Fibroblast of lung (primary cell): ENCODE measurements at regions not wholly inside any gene's neighbourhood (a gene's known extent, or its start where the extent isn't known, plus 50 kb on each side); places are given as distances from the start of the nearest gene placed in this dataset.

Source experiments
- DNase-seq, 2 donors: peaks; one replicate each; pipeline versions ENCODE4 v3.0.0 to v3.0.0-alpha.2; 2010; ENCODE audit warnings: low read depth in 2 of 2
- H2AFZ ChIP-seq: 2 replicates; pipeline ENCODE4 v1.5.1; 2012; ENCODE audit warnings: low read length, control low read depth, inconsistent platforms
- H3K27ac ChIP-seq: 2 replicates; pipeline ENCODE4 v1.5.1; 2011; ENCODE audit warnings: low read length, control low read depth; ENCODE audit not compliant: insufficient read depth
- H3K27me3 ChIP-seq: 2 replicates; pipeline ENCODE4 v1.5.1; 2011; ENCODE audit warnings: mild to moderate bottlenecking, low read length; ENCODE audit not compliant: control insufficient read depth, insufficient read depth
- H3K36me3 ChIP-seq: 2 replicates; pipeline ENCODE4 v1.5.1; 2011; ENCODE audit warnings: low read length; ENCODE audit not compliant: control insufficient read depth, insufficient read depth
- H3K4me1 ChIP-seq: 2 replicates; pipeline ENCODE4 v1.5.1; 2011; ENCODE audit warnings: low read length; ENCODE audit not compliant: control insufficient read depth, insufficient read depth; ENCODE audit errors: extremely low read depth
- H3K4me2 ChIP-seq: 2 replicates; pipeline ENCODE4 v1.5.1; 2011; ENCODE audit warnings: low read length, control low read depth; ENCODE audit not compliant: insufficient read depth; ENCODE audit errors: extremely low read depth
- H3K4me3 ChIP-seq, 4 experiments: fragments of 200-600 bp in 1 of 4; sonication (generic) in 1 of 4; replicated peaks in 1 of 4; 2 replicates each; pipeline ENCODE4 v1.5.1; 2011 to 2016; ENCODE audit warnings: low read length in 4 of 4, low read depth in 3 of 4, mild to moderate bottlenecking in 3 of 4, control low read depth in 2 of 4, inconsistent platforms in 1 of 4, mixed read lengths in 1 of 4; ENCODE audit not compliant: insufficient read depth in 1 of 4; ENCODE audit errors: control extremely low read depth in 1 of 4
- H3K79me2 ChIP-seq: 2 replicates; pipeline ENCODE4 v1.5.1; 2012; ENCODE audit warnings: mild to moderate bottlenecking, low read length, inconsistent platforms; ENCODE audit not compliant: control insufficient read depth, insufficient read depth
- H3K9ac ChIP-seq: 2 replicates; pipeline ENCODE4 v1.5.1; 2011; ENCODE audit warnings: mild to moderate bottlenecking, low read length, control low read depth; ENCODE audit not compliant: insufficient read depth
- H3K9me3 ChIP-seq: 2 replicates; pipeline ENCODE4 v1.5.1; 2012; ENCODE audit warnings: low read depth, low read length; ENCODE audit not compliant: control insufficient read depth, insufficient read depth
- H4K20me1 ChIP-seq: 2 replicates; pipeline ENCODE4 v1.5.1; 2011; ENCODE audit warnings: low read length; ENCODE audit not compliant: control insufficient read depth, insufficient read depth; ENCODE audit errors: extremely low read depth
- CTCF ChIP-seq, 2 donors: IDR thresholded peaks in 1 of 2; conservative IDR thresholded peaks in 1 of 2; 1 replicate in 1 of 2; 2 replicates in 1 of 2; pipeline ENCODE4 v1.5.1; 2011 to 2012; ENCODE audit warnings: low read length in 2 of 2, control low read depth in 1 of 2, inconsistent platforms in 1 of 2, low read depth in 1 of 2, mild to moderate bottlenecking in 1 of 2
- EZH2 ChIP-seq: IDR thresholded peaks from 2 replicates; pipeline ENCODE4 v1.5.1; 2012; ENCODE audit warnings: low read length, control low read depth, mild to moderate bottlenecking; ENCODE audit errors: missing control alignments

GRCh38 chr5:14059810-14060209, 83.3 kb upstream of the TRIO start:
- Histone ChIP-seq H2AFZ (no peak overlapping the region), H3K4me3 (no peak overlapping the region), H3K9ac (no peak overlapping the region), H3K36me3 (no peaks in the 10 kb centered on the region), H3K4me2 (no peak overlapping the region), H3K4me1 (peaks cover 13% of the 10 kb centered on the region), H4K20me1 (no peaks in the 10 kb centered on the region), H3K27me3 (no peaks in the 10 kb centered on the region), H3K9me3 (no peaks in the 10 kb centered on the region), H3K27ac (no peak overlapping the region), H3K79me2 (no peaks in the 10 kb centered on the region)
- peak in 1 of 2 donors; percentile 34 for DNase-seq
- TF ChIP-seq CTCF (conservative IDR thresholded peaks at IDR 0.05 in 1 of 2, IDR thresholded peaks at IDR 0.05 in 1 of 2; ENCODE audit: low read depth in 1 of 2, low read length in 2 of 2) (no peak), EZH2 (no peak)

GRCh38 chr5:14057289-14057688, 85.9 kb upstream of the TRIO start:
- TF ChIP-seq CTCF (conservative IDR thresholded peaks at IDR 0.05 in 1 of 2, IDR thresholded peaks at IDR 0.05 in 1 of 2; ENCODE audit: low read depth in 1 of 2, low read length in 2 of 2) = no peak
- no peak for TF ChIP-seq EZH2
- H3K27me3 ChIP-seq = no peaks in the 10 kb centered on the region
- no peaks in the 10 kb centered on the region for H3K79me2 ChIP-seq
- no peak overlapping the region for H3K4me3 ChIP-seq
- no peaks in the 10 kb centered on the region for H3K36me3 ChIP-seq
- H3K9me3 ChIP-seq = no peaks in the 10 kb centered on the region
- H3K27ac ChIP-seq = no peak overlapping the region
- H3K4me2 ChIP-seq = no peak overlapping the region
- H3K9ac ChIP-seq = no peak overlapping the region
- no peak for DNase-seq
- H4K20me1 ChIP-seq = no peaks in the 10 kb centered on the region
- peaks cover 11% of the 10 kb centered on the region for H3K4me1 ChIP-seq
- H2AFZ ChIP-seq = peak overlapping the region; percentile 54

GRCh38 chr5:14056039-14056438, 87.1 kb upstream of the TRIO start:
- Histone ChIP-seq H4K20me1 (no peaks in the 10 kb centered on the region), H2AFZ (no peak overlapping the region), H3K27ac (no peak overlapping the region), H3K4me2 (no peak overlapping the region), H3K9me3 (no peaks in the 10 kb centered on the region), H3K9ac (no peak overlapping the region), H3K36me3 (no peaks in the 10 kb centered on the region), H3K4me3 (no peak overlapping the region), H3K79me2 (no peaks in the 10 kb centered on the region), H3K27me3 (no peaks in the 10 kb centered on the region), H3K4me1 (peaks cover 10% of the 10 kb centered on the region)
- DNase-seq = no peak
- TF ChIP-seq EZH2 = no peak
- TF ChIP-seq CTCF (conservative IDR thresholded peaks at IDR 0.05 in 1 of 2, IDR thresholded peaks at IDR 0.05 in 1 of 2; ENCODE audit: low read depth in 1 of 2, low read length in 2 of 2) = no peak
